ENCODE measurements at regions not wholly inside any gene's neighbourhood (a gene's known extent, or its start where the extent isn't known, plus 50 kb on each side); places are given as distances from the start of the nearest gene placed in this dataset.

GRCh38 chr5:7214906-7215416 is 181.0 kb upstream of the ADCY2 start:
- no peak for TF ChIP-seq GATA2 (IDR thresholded peaks at IDR 0.05; ENCODE audit: low read depth, low read length)
- TF ChIP-seq GATA3 (IDR thresholded peaks at IDR 0.05; ENCODE audit: low read depth, low read length) = no peak
